ENCODE measurements at regions not wholly inside any gene's neighbourhood (a gene's known extent, or its start where the extent isn't known, plus 50 kb on each side); places are given as distances from the start of the nearest gene placed in this dataset.

GRCh38 chrX:125709532-125709931, 389.9 kb downstream of the TEX13C start:
- no peak for DNase-seq
- H3K36me3 ChIP-seq: no peaks in the 10 kb centered on the region
- no peak overlapping the region for H3K27ac ChIP-seq
- intact Hi-C loops (cut with DNase I; ENCODE audit: low total_unique reads): no loop called here
- H3K4me3 ChIP-seq: no peak overlapping the region
- H3K27me3 ChIP-seq: no peaks in the 10 kb centered on the region
- TF ChIP-seq CTCF (IDR thresholded peaks at IDR 0.05): no peak
- H3K9me3 ChIP-seq: no peaks in the 10 kb centered on the region
- H3K4me1 ChIP-seq: no peaks in the 10 kb centered on the region

GRCh38 chrX:125710403-125711062, 390.9 kb downstream of the TEX13C start:
- no peak overlapping the region for H3K4me3 ChIP-seq
- H3K27me3 ChIP-seq: no peaks in the 10 kb centered on the region
- intact Hi-C loops (cut with DNase I; ENCODE audit: low total_unique reads): no loop called here
- no peaks in the 10 kb centered on the region for H3K9me3 ChIP-seq
- DNase-seq: no peak
- no peak for TF ChIP-seq CTCF (IDR thresholded peaks at IDR 0.05)
- no peaks in the 10 kb centered on the region for H3K4me1 ChIP-seq
- no peak overlapping the region for H3K27ac ChIP-seq
- H3K36me3 ChIP-seq: no peaks in the 10 kb centered on the region

- Histone ChIP-seq H3K9me3 (no peaks in the 10 kb centered on the region), H3K4me3 (no peak overlapping the region), H3K36me3 (no peaks in the 10 kb centered on the region), H3K4me1 (no peaks in the 10 kb centered on the region), H3K27me3 (no peaks in the 10 kb centered on the region), H3K27ac (no peak overlapping the region)
- intact Hi-C loops (cut with DNase I; ENCODE audit: low total_unique reads): no loop called here
- no peak for DNase-seq
- no peak for TF ChIP-seq CTCF (IDR thresholded peaks at IDR 0.05)
Measured at GRCh38 chrX:125711103-125711502, 391.4 kb downstream of the TEX13C start.

GRCh38 chrX:125713633-125714032, 394.0 kb downstream of the TEX13C start:
- Histone ChIP-seq H3K9me3 (no peaks in the 10 kb centered on the region), H3K36me3 (no peaks in the 10 kb centered on the region), H3K27me3 (no peaks in the 10 kb centered on the region), H3K4me1 (no peaks in the 10 kb centered on the region), H3K4me3 (no peak overlapping the region), H3K27ac (no peak overlapping the region)
- intact Hi-C loops (cut with DNase I; ENCODE audit: low total_unique reads): no loop called here
- no peak for DNase-seq
- no peak for TF ChIP-seq CTCF (IDR thresholded peaks at IDR 0.05)

GRCh38 chrX:125727117-125727516, 407.4 kb downstream of the TEX13C start:
- Histone ChIP-seq H3K4me1 (no peaks in the 10 kb centered on the region), H3K27me3 (no peaks in the 10 kb centered on the region), H3K27ac (no peak overlapping the region), H3K9me3 (no peaks in the 10 kb centered on the region), H3K4me3 (no peak overlapping the region), H3K36me3 (no peaks in the 10 kb centered on the region)
- intact Hi-C loops (cut with DNase I; ENCODE audit: low total_unique reads): no loop called here
- TF ChIP-seq CTCF (IDR thresholded peaks at IDR 0.05): no peak
- DNase-seq: no peak

Data from tibial artery (tissue), 4 donors.